Spleen (tissue), 11 donors: ENCODE measurements at regions not wholly inside any gene's neighbourhood (a gene's known extent, or its start where the extent isn't known, plus 50 kb on each side); places are given as distances from the start of the nearest gene placed in this dataset.
"Not testable (repeated sequence)": the region's sequence is repeated elsewhere in the genome, so short reads cannot be mapped to it uniquely, and the experiment has no call there.

Experiments used
- DNase-seq: peaks from one replicate; pipeline ENCODE4 v3.0.0-alpha.2; 2020
- H3K27ac ChIP-seq, 8 donors: fragments of 200-600 bp; sonication (generic) in 7 of 8; 1 replicate in 4 of 8; 2 replicates in 4 of 8; pipeline versions ENCODE4 v1.5.0 to v1.8.0; 2016 to 2021; ENCODE audit warnings: inconsistent platforms in 4 of 8, mild to moderate bottlenecking in 4 of 8, moderate library complexity in 1 of 8
- H3K27me3 ChIP-seq, 7 donors: fragments of 200-600 bp; sonication (generic) in 6 of 7; replicated peaks in 1 of 7; 1 replicate in 4 of 7; 2 replicates in 3 of 7; pipeline versions ENCODE4 v1.5.0 to v1.8.0; 2016 to 2021; ENCODE audit warnings: inconsistent platforms in 3 of 7, mild to moderate bottlenecking in 1 of 7
- H3K36me3 ChIP-seq, 6 donors: fragments of 200-600 bp; sonication (generic) in 5 of 6; 1 replicate in 4 of 6; 2 replicates in 2 of 6; pipeline versions ENCODE4 v1.5.0 to v1.8.0; 2016 to 2021; ENCODE audit warnings: inconsistent platforms in 2 of 6
- H3K4me1 ChIP-seq, 6 donors: fragments of 200-600 bp; sonication (generic) in 5 of 6; 1 replicate in 3 of 6; 2 replicates in 3 of 6; pipeline versions ENCODE4 v1.5.0 to v1.8.0; 2016 to 2021; ENCODE audit warnings: inconsistent platforms in 3 of 6
- H3K4me3 ChIP-seq, 8 donors: fragments of 200-600 bp; sonication (generic) in 7 of 8; 1 replicate in 4 of 8; 2 replicates in 4 of 8; pipeline versions ENCODE4 v1.5.0 to v1.8.0; 2016 to 2021; ENCODE audit warnings: inconsistent platforms in 4 of 8, mild to moderate bottlenecking in 4 of 8, moderate library complexity in 2 of 8
- H3K9me3 ChIP-seq, 8 donors: fragments of 200-600 bp; sonication (generic) in 7 of 8; 1 replicate in 4 of 8; 2 replicates in 4 of 8; pipeline versions ENCODE4 v1.5.0 to v1.8.0; 2016 to 2021; ENCODE audit warnings: inconsistent platforms in 4 of 8
- POLR2A ChIP-seq, 3 donors: fragments of 450-650 bp; IDR thresholded peaks; one replicate each; pipeline ENCODE4 v1.5.1; 2017; ENCODE audit warnings: antibody characterized with exemption in 3 of 3, mild to moderate bottlenecking in 1 of 3
- POLR2AphosphoS5 ChIP-seq, 3 donors: sonication (generic); formaldehyde crosslinking; IDR thresholded peaks; one replicate each; pipeline ENCODE4 v1.5.1; 2017; ENCODE audit warnings: antibody characterized with exemption in 3 of 3
- WGBS, 5 donors: extraction: QIAGEN DNeasy Blood & Tissue Kit in 3 of 5; methylation state at CpG; one replicate each; pipeline versions ENCODE4 v1.1.5 to v1.1.7; 2013 to 2018; 5-methylcytosine and 5-hydroxymethylcytosine counted together
- intact Hi-C: fragments of 100-400 bp; cut with DNase I; formaldehyde crosslinking; loops from one replicate; pipeline ENCODE4 v1.15.0; 2023; ENCODE audit warnings: low total_unique reads
- TF ChIP-seq, protein P1 (sequence below), 11 experiments: fragments of 200-600 bp in 7 of 11; fragments of 450-650 bp in 4 of 11; sonication (generic) in 4 of 11; IDR thresholded peaks in 8 of 11; conservative IDR thresholded peaks in 3 of 11; 1 replicate in 7 of 11; 2 replicates in 4 of 11; pipeline versions ENCODE4 v1.4.0 to v1.8.0; 2016 to 2021; ENCODE audit warnings: antibody characterized with exemption in 11 of 11, inconsistent platforms in 4 of 11, mild to moderate bottlenecking in 1 of 11
- donor health status: healthy with polysubstance abuse.
- donor health status: DM: no; HTN: no; CAD: no; lungs with moderate emphysema.
- donor health status: DM: no; HTN: no; CAD: no.
- donor health status: Bipolar disorder and iron deficiency.
- donor health status: healthy.
- donor health status: DM: no; HTN: no; CAD: no.
- donor health status: DM: yes; HTN: yes; CAD: no.

DNA sequence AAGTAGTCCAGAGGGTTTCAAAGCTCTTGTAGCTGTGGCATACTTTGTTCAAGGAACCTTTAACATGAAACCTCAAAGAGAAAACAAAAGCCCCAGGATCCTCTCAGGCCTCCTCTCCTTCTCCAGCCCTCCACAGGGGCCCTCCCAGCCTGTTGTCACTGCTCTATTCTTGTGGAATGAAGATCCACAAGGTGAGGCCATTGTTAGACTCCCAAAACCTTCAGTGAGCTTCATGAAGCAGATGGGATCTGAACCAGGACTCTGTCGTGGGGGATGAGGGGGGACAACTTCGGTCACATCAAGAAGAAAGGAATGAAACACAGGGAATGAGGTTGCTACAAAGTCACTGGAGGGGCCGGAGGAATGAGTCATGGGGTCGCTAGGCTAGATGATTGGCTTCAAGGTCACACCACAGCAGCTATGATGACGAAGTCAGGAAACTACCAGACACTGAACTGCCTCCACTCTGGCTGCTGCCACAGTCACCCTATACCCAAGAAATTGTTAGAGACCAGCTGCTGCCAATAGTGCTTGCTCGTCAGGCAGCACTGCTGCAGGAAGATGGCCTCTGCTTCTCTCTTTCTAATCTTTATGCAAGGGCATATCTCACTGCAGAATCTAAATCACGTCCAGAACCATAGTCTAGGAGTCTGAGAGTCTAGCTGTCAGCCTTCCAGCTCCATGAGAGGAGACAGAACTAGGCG lies 208.8 kb downstream of the HIBADH start:
- WGBS, 5 donors, result 49 to 62% (median 56%) methylated on average over 8 of the region's 8 CpGs
- TF ChIP-seq POLR2AphosphoS5 (IDR thresholded peaks at IDR 0.05) (no peak), POLR2A (IDR thresholded peaks at IDR 0.05) (no peak)
- TF ChIP-seq, protein P1, sequence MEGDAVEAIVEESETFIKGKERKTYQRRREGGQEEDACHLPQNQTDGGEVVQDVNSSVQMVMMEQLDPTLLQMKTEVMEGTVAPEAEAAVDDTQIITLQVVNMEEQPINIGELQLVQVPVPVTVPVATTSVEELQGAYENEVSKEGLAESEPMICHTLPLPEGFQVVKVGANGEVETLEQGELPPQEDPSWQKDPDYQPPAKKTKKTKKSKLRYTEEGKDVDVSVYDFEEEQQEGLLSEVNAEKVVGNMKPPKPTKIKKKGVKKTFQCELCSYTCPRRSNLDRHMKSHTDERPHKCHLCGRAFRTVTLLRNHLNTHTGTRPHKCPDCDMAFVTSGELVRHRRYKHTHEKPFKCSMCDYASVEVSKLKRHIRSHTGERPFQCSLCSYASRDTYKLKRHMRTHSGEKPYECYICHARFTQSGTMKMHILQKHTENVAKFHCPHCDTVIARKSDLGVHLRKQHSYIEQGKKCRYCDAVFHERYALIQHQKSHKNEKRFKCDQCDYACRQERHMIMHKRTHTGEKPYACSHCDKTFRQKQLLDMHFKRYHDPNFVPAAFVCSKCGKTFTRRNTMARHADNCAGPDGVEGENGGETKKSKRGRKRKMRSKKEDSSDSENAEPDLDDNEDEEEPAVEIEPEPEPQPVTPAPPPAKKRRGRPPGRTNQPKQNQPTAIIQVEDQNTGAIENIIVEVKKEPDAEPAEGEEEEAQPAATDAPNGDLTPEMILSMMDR (IDR thresholded peaks at IDR 0.05 in 8 of 11, conservative IDR thresholded peaks at IDR 0.05 in 3 of 11), result no peak
- H3K4me1 ChIP-seq, result peaks cover 0 to 5% (median 0%) of the 10 kb centered on the region in 6 donors
- H3K36me3 ChIP-seq, result no peaks in the 10 kb centered on the region
- peak overlapping the region in 2 of 8 donors; percentile 11 to 33 for H3K27ac ChIP-seq
- intact Hi-C loops, result no loop called here
- H3K9me3 ChIP-seq, result no peaks in the 10 kb centered on the region
- no peak for DNase-seq
- no peak overlapping the region for H3K4me3 ChIP-seq
- peaks cover 0 to 14% (median 0%) of the 10 kb centered on the region in 7 donors for H3K27me3 ChIP-seq

DNA sequence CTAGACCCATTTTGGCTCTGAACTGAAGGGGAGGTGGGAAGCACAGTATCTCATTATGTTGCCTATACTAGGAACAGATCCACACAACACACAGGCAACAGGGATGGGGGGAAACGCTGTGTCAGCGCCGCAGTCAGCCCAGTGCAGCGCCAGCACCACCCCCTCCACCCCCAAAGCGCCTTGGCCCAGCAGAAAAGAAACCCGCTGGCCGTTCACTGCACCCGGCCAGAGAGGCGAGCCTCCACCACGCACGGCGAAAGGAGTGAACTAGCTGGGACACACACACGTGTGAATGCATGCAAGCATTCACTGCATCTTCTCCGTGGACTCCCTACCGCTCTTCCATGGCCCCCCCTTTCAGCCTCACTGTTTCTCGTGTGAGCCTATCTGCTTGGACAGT lies 205.6 kb downstream of the HIBADH start:
- H3K4me1 ChIP-seq, H3K9me3 ChIP-seq, H3K36me3 ChIP-seq, DNase-seq, intact Hi-C loops, H3K4me3 ChIP-seq, H3K27me3 ChIP-seq: not testable (repeated sequence)
- 79 to 93% (median 86%) methylated on average over 5 to 16 of the region's 16 CpGs for WGBS, 5 donors
- peak overlapping the region in 2 of 8 donors; percentile 31 to 33 for H3K27ac ChIP-seq

DNA sequence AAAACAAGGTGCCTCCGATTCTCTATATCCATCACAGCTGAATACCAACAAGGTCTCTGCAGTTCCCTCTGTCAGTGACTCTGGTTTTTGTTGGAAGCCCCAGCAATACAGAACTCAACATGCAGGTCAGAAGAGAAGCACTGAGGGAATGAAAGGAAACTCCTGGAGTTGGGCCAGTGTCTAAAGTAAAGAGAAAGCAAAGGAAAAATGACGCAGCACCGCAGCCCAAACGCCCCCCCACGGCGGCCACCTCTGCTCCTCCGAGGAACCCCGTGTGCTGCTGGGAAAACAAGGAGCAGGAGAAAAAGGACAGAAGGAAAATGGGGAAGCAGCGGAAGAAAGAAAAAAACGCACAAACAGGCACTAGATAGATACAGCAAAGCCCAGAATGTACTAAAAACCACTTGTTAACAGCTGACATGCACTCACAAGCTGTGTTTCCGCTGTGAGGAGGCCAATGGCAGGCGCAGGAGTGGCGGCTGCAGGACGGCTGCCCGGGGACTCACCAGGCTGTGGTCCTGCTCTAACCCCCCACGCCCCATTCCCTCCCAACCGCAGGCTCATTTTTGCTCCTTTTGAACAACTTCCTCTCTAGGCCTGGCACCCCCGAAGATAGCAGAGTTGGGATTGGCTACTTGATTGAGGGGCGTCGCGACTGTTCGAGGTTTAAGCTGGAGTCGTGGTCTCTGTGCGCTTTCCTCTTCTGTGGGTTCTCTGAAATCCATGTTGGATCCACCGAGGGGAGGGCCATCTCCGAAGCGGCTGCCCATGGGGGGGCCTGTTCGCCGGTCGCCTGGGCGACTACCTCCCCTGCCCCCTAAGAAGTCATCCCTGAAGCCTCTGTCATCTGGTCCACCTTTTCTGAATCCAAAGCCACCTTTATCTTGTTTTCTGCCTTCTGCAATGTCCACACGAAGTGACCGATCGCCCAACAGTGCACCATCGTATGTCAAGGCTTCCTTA lies 204.8 kb downstream of the HIBADH start:
- WGBS, 5 donors, result 73 to 86% (median 79%) methylated on average over 27 to 33 of the region's 35 CpGs
- H3K4me3 ChIP-seq, intact Hi-C loops, H3K9me3 ChIP-seq, H3K4me1 ChIP-seq, DNase-seq, H3K27me3 ChIP-seq, H3K36me3 ChIP-seq: not testable (repeated sequence)
- H3K27ac ChIP-seq, result peak overlapping the region in 2 of 8 donors; percentile 31 to 33

DNA sequence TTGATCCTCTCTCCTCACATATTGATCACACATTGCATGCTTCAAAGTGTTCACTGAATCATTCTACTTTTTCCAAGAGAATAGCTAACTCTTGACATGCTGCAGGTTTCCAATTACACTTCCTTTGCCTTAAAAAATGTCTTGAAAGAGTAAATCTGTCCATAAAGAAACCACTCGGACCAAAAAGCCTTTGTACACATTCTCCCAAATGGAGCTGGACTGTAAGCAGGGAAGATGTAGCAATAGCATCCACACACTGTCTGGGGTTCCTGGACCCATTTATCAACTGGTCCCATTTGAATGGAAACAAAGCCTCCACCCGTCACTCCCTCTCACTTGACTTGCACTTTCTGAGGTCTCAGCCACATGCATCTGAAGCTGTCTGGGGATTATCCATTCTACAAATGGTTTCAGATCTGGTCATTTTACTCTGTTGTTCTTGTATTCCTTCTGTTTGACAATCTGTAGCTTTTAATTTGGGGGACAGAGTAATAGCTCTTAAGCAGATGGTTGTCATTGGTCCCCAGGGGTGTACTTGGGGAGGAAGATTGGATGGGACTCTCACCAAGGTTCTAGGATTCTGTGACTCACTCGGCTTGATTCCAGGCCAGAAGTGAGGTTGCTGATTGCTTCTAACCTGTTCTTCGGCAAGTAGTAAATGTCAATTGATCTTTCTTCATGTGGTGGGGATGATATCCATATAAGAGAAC lies 203.5 kb downstream of the HIBADH start:
- Histone ChIP-seq H3K27me3 (peaks cover 0 to 8% (median 0%) of the 10 kb centered on the region in 7 donors), H3K9me3 (no peaks in the 10 kb centered on the region), H3K4me1 (peaks cover 0 to under 1% (median 0%) of the 10 kb centered on the region in 6 donors), H3K36me3 (no peaks in the 10 kb centered on the region), H3K4me3 (no peak overlapping the region), H3K27ac (no peak overlapping the region)
- no peak for TF ChIP-seq POLR2A (IDR thresholded peaks at IDR 0.05)
- TF ChIP-seq, protein P1 (IDR thresholded peaks at IDR 0.05 in 8 of 11, conservative IDR thresholded peaks at IDR 0.05 in 3 of 11), result no peak
- TF ChIP-seq POLR2AphosphoS5 (IDR thresholded peaks at IDR 0.05), result no peak
- intact Hi-C loops, result no loop called here
- DNase-seq, result no peak
- 77 to 95% (median 85%) methylated on average over 4 of the region's 4 CpGs for WGBS, 5 donors
